ENCODE measurements at regions not wholly inside any gene's neighbourhood (a gene's known extent, or its start where the extent isn't known, plus 50 kb on each side); places are given as distances from the start of the nearest gene placed in this dataset.

DNA sequence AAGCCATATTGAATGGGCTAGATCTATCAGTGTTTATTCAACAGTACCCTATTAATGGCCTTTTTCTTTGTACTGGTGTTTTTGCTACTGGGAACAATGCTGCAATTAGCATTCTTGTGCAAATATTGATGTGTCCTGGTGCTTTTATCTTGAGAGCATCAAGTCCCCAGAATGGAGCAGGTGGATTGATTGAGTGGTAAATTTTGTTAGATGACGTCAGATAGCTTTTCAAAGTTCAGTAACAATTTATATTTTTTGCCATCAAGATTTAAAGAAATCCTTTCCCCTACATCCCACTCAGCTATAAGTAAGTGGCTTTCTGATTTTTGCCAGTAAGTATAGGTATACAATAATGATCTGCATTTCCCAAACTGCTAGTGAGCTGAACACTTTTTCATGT lies 63.4 kb upstream of the SYPL1 start:
- intact Hi-C loops (cut with micrococcal nuclease), result no loop called here
- peaks cover 19 to 22% of the 10 kb centered on the region in 2 donors for H3K27me3 Mint-ChIP-seq (ENCODE audit: low read depth in 2 of 2)
- H3K4me1 Mint-ChIP-seq, result no peaks in the 10 kb centered on the region
- no CpG with 5 or more reads among the region's 1 CpG for WGBS (ENCODE audit: insufficient coverage)
- ATAC-seq (no peak), DNase-seq (no peak)
- no peak overlapping the region for H3K27ac ChIP-seq (ENCODE audit: low read length)
- H3K4me3 ChIP-seq (ENCODE audit: low read length), result no peak overlapping the region
- H3K36me3 ChIP-seq (ENCODE audit: control insufficient read depth, insufficient read depth, low read length), result no peaks in the 10 kb centered on the region
- no peak overlapping the region for H3K27ac Mint-ChIP-seq
- H3K4me1 ChIP-seq (ENCODE audit: control insufficient read depth, insufficient read depth, low read length), result peaks cover 2% of the 10 kb centered on the region
- H3K4me3 Mint-ChIP-seq, result no peak overlapping the region
- H3K27me3 ChIP-seq (ENCODE audit: control insufficient read depth, insufficient read depth, low read length), result peaks cover 4% of the 10 kb centered on the region
- no peaks in the 10 kb centered on the region for H3K9me3 Mint-ChIP-seq
- H3K9me3 ChIP-seq (ENCODE audit: control insufficient read depth, insufficient read depth, low read length), result no peaks in the 10 kb centered on the region
- TF ChIP-seq, protein P1, sequence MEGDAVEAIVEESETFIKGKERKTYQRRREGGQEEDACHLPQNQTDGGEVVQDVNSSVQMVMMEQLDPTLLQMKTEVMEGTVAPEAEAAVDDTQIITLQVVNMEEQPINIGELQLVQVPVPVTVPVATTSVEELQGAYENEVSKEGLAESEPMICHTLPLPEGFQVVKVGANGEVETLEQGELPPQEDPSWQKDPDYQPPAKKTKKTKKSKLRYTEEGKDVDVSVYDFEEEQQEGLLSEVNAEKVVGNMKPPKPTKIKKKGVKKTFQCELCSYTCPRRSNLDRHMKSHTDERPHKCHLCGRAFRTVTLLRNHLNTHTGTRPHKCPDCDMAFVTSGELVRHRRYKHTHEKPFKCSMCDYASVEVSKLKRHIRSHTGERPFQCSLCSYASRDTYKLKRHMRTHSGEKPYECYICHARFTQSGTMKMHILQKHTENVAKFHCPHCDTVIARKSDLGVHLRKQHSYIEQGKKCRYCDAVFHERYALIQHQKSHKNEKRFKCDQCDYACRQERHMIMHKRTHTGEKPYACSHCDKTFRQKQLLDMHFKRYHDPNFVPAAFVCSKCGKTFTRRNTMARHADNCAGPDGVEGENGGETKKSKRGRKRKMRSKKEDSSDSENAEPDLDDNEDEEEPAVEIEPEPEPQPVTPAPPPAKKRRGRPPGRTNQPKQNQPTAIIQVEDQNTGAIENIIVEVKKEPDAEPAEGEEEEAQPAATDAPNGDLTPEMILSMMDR (IDR thresholded peaks at IDR 0.05), result no peak
- no peaks in the 10 kb centered on the region for H3K36me3 Mint-ChIP-seq

- no peak for ATAC-seq
Observed at GRCh38 chr7:106170651-106171050, 58.5 kb upstream of the SYPL1 start.

GRCh38 chr7:106169821-106170610 lies 57.9 kb upstream of the SYPL1 start:
- no peaks in the 10 kb centered on the region for H3K4me1 Mint-ChIP-seq
- WGBS (ENCODE audit: insufficient coverage), result 100% methylated on average over 1 of the region's 3 CpGs
- no peak for ATAC-seq

More at GRCh38 chr7:106170651-106171050, 58.5 kb upstream of the SYPL1 start:
- TF ChIP-seq, protein P1 (IDR thresholded peaks at IDR 0.05), result no peak
- WGBS (ENCODE audit: insufficient coverage), result 92% methylated on average over 4 of the region's 5 CpGs
- intact Hi-C loops (cut with micrococcal nuclease), result no loop called here
- Mint-ChIP-seq H3K27me3 (ENCODE audit: low read depth in 2 of 2) (peaks cover 6 to 12% of the 10 kb centered on the region in 2 donors), H3K4me1 (no peaks in the 10 kb centered on the region), H3K36me3 (no peaks in the 10 kb centered on the region), H3K27ac (no peak overlapping the region), H3K9me3 (no peaks in the 10 kb centered on the region), H3K4me3 (no peak overlapping the region)
- Histone ChIP-seq H3K27me3 (ENCODE audit: control insufficient read depth, insufficient read depth, low read length) (no peaks in the 10 kb centered on the region), H3K36me3 (ENCODE audit: control insufficient read depth, insufficient read depth, low read length) (no peaks in the 10 kb centered on the region), H3K9me3 (ENCODE audit: control insufficient read depth, insufficient read depth, low read length) (no peaks in the 10 kb centered on the region), H3K4me1 (ENCODE audit: control insufficient read depth, insufficient read depth, low read length) (no peaks in the 10 kb centered on the region), H3K4me3 (ENCODE audit: low read length) (no peak overlapping the region), H3K27ac (ENCODE audit: low read length) (no peak overlapping the region)
- no peak for DNase-seq

More at GRCh38 chr7:106169821-106170610, 57.9 kb upstream of the SYPL1 start:
- TF ChIP-seq, protein P1 (IDR thresholded peaks at IDR 0.05), result no peak
- Mint-ChIP-seq H3K27me3 (ENCODE audit: low read depth in 2 of 2) (peaks cover 0 to 12% of the 10 kb centered on the region in 2 donors), H3K4me3 (no peak overlapping the region), H3K36me3 (no peaks in the 10 kb centered on the region), H3K27ac (no peak overlapping the region), H3K9me3 (no peaks in the 10 kb centered on the region)
- DNase-seq, result no peak
- intact Hi-C loops (cut with micrococcal nuclease), result no loop called here
- H3K4me3 ChIP-seq (ENCODE audit: low read length), result no peak overlapping the region
- no peak overlapping the region for H3K27ac ChIP-seq (ENCODE audit: low read length)
- H3K36me3 ChIP-seq (ENCODE audit: control insufficient read depth, insufficient read depth, low read length), result no peaks in the 10 kb centered on the region
- H3K4me1 ChIP-seq (ENCODE audit: control insufficient read depth, insufficient read depth, low read length), result no peaks in the 10 kb centered on the region
- no peaks in the 10 kb centered on the region for H3K9me3 ChIP-seq (ENCODE audit: control insufficient read depth, insufficient read depth, low read length)
- no peaks in the 10 kb centered on the region for H3K27me3 ChIP-seq (ENCODE audit: control insufficient read depth, insufficient read depth, low read length)
